Osteocyte (in vitro differentiated cells): ENCODE measurements at regions not wholly inside any gene's neighbourhood (a gene's known extent, or its start where the extent isn't known, plus 50 kb on each side); places are given as distances from the start of the nearest gene placed in this dataset.

ENCODE experiments used
- DNase-seq: peaks from one replicate; pipeline ENCODE4 v3.0.0; 2021; ENCODE audit warnings: mixed read lengths; ENCODE audit not compliant: unreplicated experiment; ENCODE audit errors: extremely low spot score
- H3K27ac Mint-ChIP-seq: one replicate; pipeline ENCODE4 v1.8.0; 2021; ENCODE audit warnings: mild to moderate bottlenecking, mixed read lengths; ENCODE audit not compliant: unreplicated experiment
- H3K27me3 Mint-ChIP-seq: one replicate; pipeline ENCODE4 v1.8.0; 2021; ENCODE audit warnings: mixed read lengths; ENCODE audit not compliant: unreplicated experiment
- H3K36me3 Mint-ChIP-seq: one replicate; pipeline ENCODE4 v1.8.0; 2021; ENCODE audit warnings: mixed read lengths; ENCODE audit not compliant: unreplicated experiment
- H3K4me1 Mint-ChIP-seq: one replicate; pipeline ENCODE4 v1.8.0; 2021; ENCODE audit warnings: mixed read lengths; ENCODE audit not compliant: unreplicated experiment
- H3K4me3 Mint-ChIP-seq: one replicate; pipeline ENCODE4 v1.8.0; 2021; ENCODE audit warnings: mild to moderate bottlenecking, moderate library complexity, mixed read lengths; ENCODE audit not compliant: unreplicated experiment
- H3K9me3 Mint-ChIP-seq: one replicate; pipeline ENCODE4 v1.8.0; 2021; ENCODE audit warnings: mixed read lengths; ENCODE audit not compliant: unreplicated experiment
- CTCF ChIP-seq: fragments of 200-600 bp; sonication (generic); IDR thresholded peaks from 2 replicates; pipeline ENCODE4 v1.5.0; 2021; ENCODE audit warnings: antibody characterized with exemption, mild to moderate bottlenecking, moderate library complexity

DNA sequence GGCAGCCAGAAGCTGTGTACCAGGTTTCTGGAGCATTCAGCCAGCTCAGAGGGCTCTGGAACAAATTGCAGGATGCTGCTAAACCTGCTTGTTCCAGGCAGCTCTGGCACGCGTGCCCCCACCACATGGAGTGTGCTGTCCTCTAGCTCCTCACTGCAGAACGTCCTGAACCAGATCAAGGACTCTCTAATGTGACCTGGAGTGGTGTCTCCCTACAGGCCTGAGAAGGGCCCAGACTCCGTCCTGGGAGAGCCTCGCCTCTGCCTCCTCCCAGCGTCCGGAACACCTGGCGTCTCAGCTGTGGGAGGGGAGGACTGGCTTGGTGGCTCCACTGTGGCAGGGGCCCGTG, 115.6 kb upstream of the GPC1 start:
- H3K36me3 Mint-ChIP-seq: no peaks in the 10 kb centered on the region
- H3K4me1 Mint-ChIP-seq: peaks cover 33% of the 10 kb centered on the region

DNA sequence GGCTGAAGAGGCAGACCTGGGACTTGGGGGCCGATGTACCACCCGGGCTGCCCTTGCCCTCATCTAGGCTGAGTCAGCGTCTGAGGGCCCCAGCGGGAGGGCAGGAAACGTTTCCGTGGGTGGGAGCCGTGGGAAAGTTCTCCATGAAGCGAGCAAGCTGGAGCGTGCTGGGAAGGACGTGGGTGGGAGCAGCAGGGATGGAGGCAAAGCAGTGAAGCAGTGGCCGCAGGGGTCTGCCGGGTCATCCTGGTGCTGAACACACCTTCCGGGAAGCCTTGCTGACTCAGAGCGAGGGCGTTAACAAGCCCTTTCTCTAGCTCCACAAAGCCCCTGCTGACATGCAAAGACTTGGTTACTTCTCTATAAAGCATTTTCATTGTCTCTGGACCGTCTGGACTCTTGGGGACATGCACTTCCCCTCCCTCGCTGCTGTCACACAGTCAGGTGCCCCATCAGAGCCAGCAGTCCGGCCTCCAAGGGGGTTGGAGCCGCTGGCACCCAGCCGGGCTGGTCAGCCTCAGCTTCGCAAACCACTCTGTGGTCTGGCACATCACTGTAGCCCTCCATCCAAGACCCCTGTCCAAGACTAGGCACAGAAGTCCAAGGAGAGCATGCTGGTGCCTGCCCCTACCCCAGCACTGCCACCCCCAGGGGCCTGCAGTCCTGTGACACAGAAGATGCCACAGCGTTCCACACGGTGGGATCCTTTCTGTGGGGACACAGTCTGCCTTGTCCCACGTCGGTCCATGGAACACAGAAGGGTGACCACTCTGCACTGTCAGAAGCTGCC, 115.1 kb upstream of the GPC1 start:
- Mint-ChIP-seq H3K4me1 (peaks cover 33% of the 10 kb centered on the region), H3K36me3 (no peaks in the 10 kb centered on the region), H3K27me3 (no peaks in the 10 kb centered on the region), H3K9me3 (peaks cover 7% of the 10 kb centered on the region), H3K4me3 (no peak overlapping the region), H3K27ac (peak overlapping the region; percentile 91)
- TF ChIP-seq CTCF: no peak
- DNase-seq: peak; percentile 88

More for the DNA sequence above, 115.6 kb upstream of the GPC1 start:
- no peak for TF ChIP-seq CTCF
- no peak for DNase-seq
- peak overlapping the region; percentile 91 for H3K27ac Mint-ChIP-seq
- no peak overlapping the region for H3K4me3 Mint-ChIP-seq
- peaks cover 7% of the 10 kb centered on the region for H3K9me3 Mint-ChIP-seq
- no peaks in the 10 kb centered on the region for H3K27me3 Mint-ChIP-seq

DNA sequence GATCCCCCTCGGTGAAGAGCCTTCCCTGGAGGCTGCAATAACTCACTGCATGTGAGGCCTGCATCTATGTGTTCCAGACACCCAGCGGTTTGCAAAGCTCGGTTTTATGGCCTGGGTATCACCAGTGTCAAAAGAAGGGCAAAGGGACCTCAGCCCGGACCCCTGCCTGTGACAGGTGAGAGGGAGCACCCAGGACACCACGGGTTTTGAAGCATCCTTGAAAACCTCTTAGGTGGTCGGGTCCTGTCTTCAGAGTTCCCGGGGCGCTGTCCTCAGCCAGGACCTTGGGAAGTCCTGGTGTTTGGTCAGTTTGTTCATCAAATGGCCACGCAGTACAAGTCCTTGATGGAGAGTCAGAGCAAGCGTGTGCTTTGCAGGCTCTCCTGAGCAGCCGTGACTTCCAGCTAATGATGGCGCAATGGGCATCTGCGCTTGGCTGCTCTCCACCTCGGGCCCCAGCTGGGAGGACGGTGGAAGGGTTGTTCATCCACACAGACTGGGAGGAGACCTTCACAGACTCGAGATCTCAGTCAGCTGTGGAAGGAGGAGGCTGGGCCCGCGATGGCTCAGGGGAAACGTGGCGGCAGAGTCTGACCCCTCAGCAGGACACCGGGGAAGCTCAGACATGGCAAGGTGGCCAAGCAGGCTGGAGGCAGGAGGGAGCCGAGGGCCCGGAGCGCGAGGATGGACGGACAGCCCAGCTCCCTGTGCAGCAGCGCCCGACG, 113.1 kb upstream of the GPC1 start:
- Mint-ChIP-seq H3K4me3 (no peak overlapping the region), H3K36me3 (no peaks in the 10 kb centered on the region), H3K4me1 (peaks cover 44% of the 10 kb centered on the region), H3K9me3 (no peaks in the 10 kb centered on the region), H3K27me3 (no peaks in the 10 kb centered on the region), H3K27ac (no peak overlapping the region)
- no peak for TF ChIP-seq CTCF
- no peak for DNase-seq

- DNase-seq: no peak
- Mint-ChIP-seq H3K4me1 (peaks cover 44% of the 10 kb centered on the region), H3K27ac (no peak overlapping the region), H3K27me3 (no peaks in the 10 kb centered on the region), H3K36me3 (no peaks in the 10 kb centered on the region), H3K4me3 (no peak overlapping the region), H3K9me3 (no peaks in the 10 kb centered on the region)
- TF ChIP-seq CTCF: no peak
Observed at GRCh38 chr2:240322991-240323390, 112.5 kb upstream of the GPC1 start.

GRCh38 chr2:240323601-240324291, 111.7 kb upstream of the GPC1 start:
- Mint-ChIP-seq H3K4me3 (no peak overlapping the region), H3K9me3 (no peaks in the 10 kb centered on the region), H3K4me1 (peaks cover 39% of the 10 kb centered on the region), H3K27ac (no peak overlapping the region), H3K36me3 (no peaks in the 10 kb centered on the region), H3K27me3 (no peaks in the 10 kb centered on the region)
- TF ChIP-seq CTCF: no peak
- DNase-seq: peak; percentile 82
